ENCODE measurements at regions not wholly inside any gene's neighbourhood (a gene's known extent, or its start where the extent isn't known, plus 50 kb on each side); places are given as distances from the start of the nearest gene placed in this dataset.

- Histone ChIP-seq H3K4me3 (ENCODE audit: low read length) (no peak overlapping the region), H3K4ac (ENCODE audit: low read depth, low read length) (no peak overlapping the region), H3K36me3 (ENCODE audit: control insufficient read depth, insufficient read depth, low read length) (no peaks in the 10 kb centered on the region), H3K56ac (ENCODE audit: low read length) (no peak overlapping the region), H3K4me1 (ENCODE audit: control insufficient read depth, low read depth, low read length) (peaks cover 4% of the 10 kb centered on the region), H3K27ac (ENCODE audit: low read depth, low read length) (no peak overlapping the region), H3K23ac (ENCODE audit: low read length) (no peak overlapping the region), H3K27me3 (ENCODE audit: insufficient read depth, low read length, poor library complexity) (no peaks in the 10 kb centered on the region), H3K4me2 (ENCODE audit: low read length) (no peak overlapping the region), H3K79me1 (ENCODE audit: low read length) (no peaks in the 10 kb centered on the region), H2BK120ac (ENCODE audit: low read depth, low read length) (no peak overlapping the region), H4K8ac (ENCODE audit: low read depth, low read length) (no peak overlapping the region), H2AK5ac (ENCODE audit: low read length) (no peak overlapping the region), H2BK15ac (replicated peaks; ENCODE audit: low read depth) (no peak overlapping the region), H3K18ac (ENCODE audit: low read length) (no peak overlapping the region), H3K79me2 (ENCODE audit: control insufficient read depth, insufficient read depth, low read length) (no peaks in the 10 kb centered on the region), H4K5ac (ENCODE audit: low read length) (no peak overlapping the region), H2BK5ac (ENCODE audit: low read length) (no peak overlapping the region), H3K9ac (ENCODE audit: low read length) (no peak overlapping the region)
- DNase-seq: no peak
- no CpG with 5 or more reads among the region's 2 CpGs for WGBS (ENCODE audit: extremely low coverage, insufficient coverage, low lambda C conversion rate)
Measured at GRCh38 chr14:66371776-66372175, 114.4 kb upstream of the CCDC196 start.

- Histone ChIP-seq H3K56ac (ENCODE audit: low read length) (no peak overlapping the region), H2BK15ac (replicated peaks; ENCODE audit: low read depth) (no peak overlapping the region), H3K18ac (ENCODE audit: low read length) (no peak overlapping the region), H3K79me2 (ENCODE audit: control insufficient read depth, insufficient read depth, low read length) (no peaks in the 10 kb centered on the region), H2BK5ac (ENCODE audit: low read length) (no peak overlapping the region), H3K27me3 (ENCODE audit: insufficient read depth, low read length, poor library complexity) (no peaks in the 10 kb centered on the region), H3K9ac (ENCODE audit: low read length) (no peak overlapping the region), H3K4me3 (ENCODE audit: low read length) (no peak overlapping the region), H3K23ac (ENCODE audit: low read length) (no peak overlapping the region), H3K27ac (ENCODE audit: low read depth, low read length) (no peak overlapping the region), H3K4me2 (ENCODE audit: low read length) (no peak overlapping the region), H4K8ac (ENCODE audit: low read depth, low read length) (no peak overlapping the region), H2BK120ac (ENCODE audit: low read depth, low read length) (no peak overlapping the region), H3K36me3 (ENCODE audit: control insufficient read depth, insufficient read depth, low read length) (no peaks in the 10 kb centered on the region), H3K79me1 (ENCODE audit: low read length) (no peaks in the 10 kb centered on the region), H3K4ac (ENCODE audit: low read depth, low read length) (no peak overlapping the region), H2AK5ac (ENCODE audit: low read length) (no peak overlapping the region), H3K4me1 (ENCODE audit: control insufficient read depth, low read depth, low read length) (no peaks in the 10 kb centered on the region), H4K5ac (ENCODE audit: low read length) (no peak overlapping the region)
- no CpG with 5 or more reads among the region's 5 CpGs for WGBS (ENCODE audit: extremely low coverage, insufficient coverage, low lambda C conversion rate)
- no peak for DNase-seq
Measured at GRCh38 chr14:66375046-66375964, 110.9 kb upstream of the CCDC196 start.

DNA sequence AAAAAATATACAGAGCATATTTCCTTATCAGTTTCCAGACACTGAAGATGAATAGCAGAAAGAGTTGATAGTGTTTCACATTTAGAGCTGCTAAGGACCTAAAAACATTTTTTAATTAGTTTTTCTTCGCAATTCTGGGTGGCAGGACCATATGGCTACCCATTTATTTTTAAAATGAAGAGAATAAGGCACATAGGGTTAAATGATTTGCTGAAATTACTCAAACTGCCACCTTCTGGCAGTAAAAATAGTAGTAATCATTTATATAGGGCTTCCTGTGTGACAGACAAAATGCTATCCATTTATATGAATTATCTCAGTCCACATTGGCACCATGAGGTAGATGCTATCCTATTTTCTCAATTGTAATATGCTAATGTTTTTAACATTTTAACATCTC is 108.6 kb upstream of the CCDC196 start:
- H4K8ac ChIP-seq (ENCODE audit: low read depth, low read length): no peak overlapping the region
- no peak for DNase-seq
- no peak overlapping the region for H3K4me2 ChIP-seq (ENCODE audit: low read length)
- no peak overlapping the region for H3K56ac ChIP-seq (ENCODE audit: low read length)
- H3K4ac ChIP-seq (ENCODE audit: low read depth, low read length): no peak overlapping the region
- no peaks in the 10 kb centered on the region for H3K79me2 ChIP-seq (ENCODE audit: control insufficient read depth, insufficient read depth, low read length)
- no peak overlapping the region for H3K18ac ChIP-seq (ENCODE audit: low read length)
- H3K27ac ChIP-seq (ENCODE audit: low read depth, low read length): no peak overlapping the region
- no peak overlapping the region for H2BK120ac ChIP-seq (ENCODE audit: low read depth, low read length)
- no peak overlapping the region for H4K5ac ChIP-seq (ENCODE audit: low read length)
- no peak overlapping the region for H3K23ac ChIP-seq (ENCODE audit: low read length)
- WGBS (ENCODE audit: extremely low coverage, insufficient coverage, low lambda C conversion rate): no CpG with 5 or more reads among the region's 1 CpG
- H3K9ac ChIP-seq (ENCODE audit: low read length): no peak overlapping the region
- H3K79me1 ChIP-seq (ENCODE audit: low read length): no peaks in the 10 kb centered on the region
- no peak overlapping the region for H3K4me3 ChIP-seq (ENCODE audit: low read length)
- no peaks in the 10 kb centered on the region for H3K36me3 ChIP-seq (ENCODE audit: control insufficient read depth, insufficient read depth, low read length)
- no peak overlapping the region for H2BK15ac ChIP-seq (replicated peaks; ENCODE audit: low read depth)
- no peaks in the 10 kb centered on the region for H3K4me1 ChIP-seq (ENCODE audit: control insufficient read depth, low read depth, low read length)
- H3K27me3 ChIP-seq (ENCODE audit: insufficient read depth, low read length, poor library complexity): no peaks in the 10 kb centered on the region
- no peak overlapping the region for H2AK5ac ChIP-seq (ENCODE audit: low read length)
- no peak overlapping the region for H2BK5ac ChIP-seq (ENCODE audit: low read length)

DNA sequence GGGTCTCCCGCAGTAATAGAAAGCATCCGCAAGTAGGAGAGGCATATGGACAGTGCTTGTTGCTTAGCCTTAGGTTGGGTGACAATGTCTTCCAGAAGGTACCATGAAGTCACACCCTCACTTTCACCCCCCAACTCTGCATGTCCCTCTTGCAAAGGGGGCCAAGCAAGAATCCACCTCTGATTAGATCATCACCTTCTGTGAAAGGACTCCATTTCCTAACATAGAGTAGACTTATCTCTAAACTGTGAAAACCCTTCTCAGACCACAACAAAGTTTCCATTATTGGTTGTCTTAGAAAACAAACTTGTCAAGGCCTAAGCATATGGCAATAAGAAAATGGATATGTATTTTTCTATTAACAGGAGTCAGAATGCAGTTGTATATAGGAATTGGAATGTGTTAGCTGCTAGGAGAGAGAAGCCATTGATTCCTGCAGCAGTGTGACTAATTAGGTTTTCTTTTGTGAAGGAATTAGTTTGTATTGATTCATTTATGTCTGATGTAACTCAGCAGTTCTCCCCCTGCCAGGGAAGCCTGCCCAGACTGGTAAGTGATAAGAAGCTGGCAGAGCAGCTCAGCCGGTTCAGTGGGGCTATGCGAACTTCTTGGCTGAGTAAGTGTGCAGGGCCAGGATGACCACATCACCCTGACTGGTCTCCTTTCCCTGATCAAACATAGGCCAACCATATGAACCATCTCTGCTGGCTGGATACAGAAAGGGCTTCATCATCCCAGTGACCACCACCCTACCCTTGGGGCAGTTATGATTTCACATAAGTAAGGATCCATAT is 107.3 kb upstream of the CCDC196 start:
- Histone ChIP-seq H3K18ac (ENCODE audit: low read length) (no peak overlapping the region), H4K5ac (ENCODE audit: low read length) (no peak overlapping the region), H3K27me3 (ENCODE audit: insufficient read depth, low read length, poor library complexity) (no peaks in the 10 kb centered on the region), H3K4ac (ENCODE audit: low read depth, low read length) (no peak overlapping the region), H2BK120ac (ENCODE audit: low read depth, low read length) (no peak overlapping the region), H3K79me2 (ENCODE audit: control insufficient read depth, insufficient read depth, low read length) (no peaks in the 10 kb centered on the region), H3K4me3 (ENCODE audit: low read length) (no peak overlapping the region), H2BK15ac (replicated peaks; ENCODE audit: low read depth) (no peak overlapping the region), H2AK5ac (ENCODE audit: low read length) (no peak overlapping the region), H4K8ac (ENCODE audit: low read depth, low read length) (no peak overlapping the region), H3K23ac (ENCODE audit: low read length) (no peak overlapping the region), H3K4me2 (ENCODE audit: low read length) (no peak overlapping the region), H3K36me3 (ENCODE audit: control insufficient read depth, insufficient read depth, low read length) (no peaks in the 10 kb centered on the region), H3K56ac (ENCODE audit: low read length) (no peak overlapping the region), H3K79me1 (ENCODE audit: low read length) (no peaks in the 10 kb centered on the region), H2BK5ac (ENCODE audit: low read length) (no peak overlapping the region), H3K4me1 (ENCODE audit: control insufficient read depth, low read depth, low read length) (no peaks in the 10 kb centered on the region), H3K9ac (ENCODE audit: low read length) (no peak overlapping the region), H3K27ac (ENCODE audit: low read depth, low read length) (no peak overlapping the region)
- DNase-seq: no peak
- WGBS (ENCODE audit: extremely low coverage, insufficient coverage, low lambda C conversion rate): no CpG with 5 or more reads among the region's 4 CpGs

- Histone ChIP-seq H2BK5ac (ENCODE audit: low read length) (no peak overlapping the region), H3K9ac (ENCODE audit: low read length) (no peak overlapping the region), H3K4me3 (ENCODE audit: low read length) (no peak overlapping the region), H3K56ac (ENCODE audit: low read length) (no peak overlapping the region), H3K79me2 (ENCODE audit: control insufficient read depth, insufficient read depth, low read length) (no peaks in the 10 kb centered on the region), H3K18ac (ENCODE audit: low read length) (no peak overlapping the region), H3K79me1 (ENCODE audit: low read length) (no peaks in the 10 kb centered on the region), H2BK15ac (replicated peaks; ENCODE audit: low read depth) (no peak overlapping the region), H2BK120ac (ENCODE audit: low read depth, low read length) (no peak overlapping the region), H3K27me3 (ENCODE audit: insufficient read depth, low read length, poor library complexity) (no peaks in the 10 kb centered on the region), H3K4ac (ENCODE audit: low read depth, low read length) (no peak overlapping the region), H3K4me2 (ENCODE audit: low read length) (no peak overlapping the region), H3K27ac (ENCODE audit: low read depth, low read length) (no peak overlapping the region), H3K36me3 (ENCODE audit: control insufficient read depth, insufficient read depth, low read length) (no peaks in the 10 kb centered on the region), H4K5ac (ENCODE audit: low read length) (no peak overlapping the region), H3K23ac (ENCODE audit: low read length) (no peak overlapping the region), H3K4me1 (ENCODE audit: control insufficient read depth, low read depth, low read length) (no peaks in the 10 kb centered on the region), H4K8ac (ENCODE audit: low read depth, low read length) (no peak overlapping the region), H2AK5ac (ENCODE audit: low read length) (no peak overlapping the region)
- WGBS (ENCODE audit: extremely low coverage, insufficient coverage, low lambda C conversion rate): no CpG with 5 or more reads among the region's 1 CpG
- no peak for DNase-seq
Measured at GRCh38 chr14:66380143-66380542, 106.0 kb upstream of the CCDC196 start.

All from mesendoderm (in vitro differentiated cells).